ENCODE measurements at regions not wholly inside any gene's neighbourhood (a gene's known extent, or its start where the extent isn't known, plus 50 kb on each side); places are given as distances from the start of the nearest gene placed in this dataset.
A peak's percentile ranks its signal among the peaks of the same experiment; 100 is the strongest.

GRCh38 chr14:34070917-34071407, 120.1 kb upstream of the EGLN3 start:
- DNase-seq (ENCODE audit: low read depth, low spot score) = no peak
- no peak for TF ChIP-seq CTCF (IDR thresholded peaks at IDR 0.05; ENCODE audit: low read depth, low read length)
- H3K4me3 ChIP-seq (ENCODE audit: low read depth, low read length) = no peak overlapping the region
- in situ Hi-C loops (cut with HindIII; ENCODE audit: low sequenced_read_pairs) = no loop called here

GRCh38 chr14:34069854-34070582, 119.1 kb upstream of the EGLN3 start:
- TF ChIP-seq CTCF (IDR thresholded peaks at IDR 0.05; ENCODE audit: low read depth, low read length) = no peak
- in situ Hi-C loops (cut with HindIII; ENCODE audit: low sequenced_read_pairs) = no loop called here
- H3K4me3 ChIP-seq (ENCODE audit: low read depth, low read length) = no peak overlapping the region
- peak; percentile 48 for DNase-seq (ENCODE audit: low read depth, low spot score)

DNA sequence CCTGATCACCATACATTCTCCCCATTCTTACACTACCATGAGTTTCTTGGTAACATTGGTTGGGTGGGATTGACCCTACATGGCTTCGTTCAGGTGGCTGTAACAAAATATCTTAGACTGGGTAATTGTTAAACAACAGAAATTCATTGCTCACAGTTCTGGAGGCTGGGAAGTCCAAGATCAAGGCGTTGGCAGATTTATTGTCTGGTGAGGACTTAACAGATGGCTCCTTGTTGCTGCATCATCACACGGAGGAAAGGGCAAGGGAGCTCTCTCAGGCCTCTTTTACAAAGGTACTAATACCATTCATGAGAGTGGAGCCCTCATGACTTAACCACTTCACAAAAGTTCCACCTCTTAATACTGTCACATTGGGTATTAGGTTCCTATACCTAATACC, 116.7 kb upstream of the EGLN3 start:
- no peak for DNase-seq (ENCODE audit: low read depth, low spot score)
- TF ChIP-seq CTCF (IDR thresholded peaks at IDR 0.05; ENCODE audit: low read depth, low read length) = no peak
- in situ Hi-C loops (cut with HindIII; ENCODE audit: low sequenced_read_pairs) = no loop called here
- no peak overlapping the region for H3K4me3 ChIP-seq (ENCODE audit: low read depth, low read length)

GRCh38 chr14:34065690-34066391, 115.0 kb upstream of the EGLN3 start:
- DNase-seq (ENCODE audit: low read depth, low spot score) = no peak
- no peak overlapping the region for H3K4me3 ChIP-seq (ENCODE audit: low read depth, low read length)
- no peak for TF ChIP-seq CTCF (IDR thresholded peaks at IDR 0.05; ENCODE audit: low read depth, low read length)
- in situ Hi-C loops (cut with HindIII; ENCODE audit: low sequenced_read_pairs) = no loop called here

DNA sequence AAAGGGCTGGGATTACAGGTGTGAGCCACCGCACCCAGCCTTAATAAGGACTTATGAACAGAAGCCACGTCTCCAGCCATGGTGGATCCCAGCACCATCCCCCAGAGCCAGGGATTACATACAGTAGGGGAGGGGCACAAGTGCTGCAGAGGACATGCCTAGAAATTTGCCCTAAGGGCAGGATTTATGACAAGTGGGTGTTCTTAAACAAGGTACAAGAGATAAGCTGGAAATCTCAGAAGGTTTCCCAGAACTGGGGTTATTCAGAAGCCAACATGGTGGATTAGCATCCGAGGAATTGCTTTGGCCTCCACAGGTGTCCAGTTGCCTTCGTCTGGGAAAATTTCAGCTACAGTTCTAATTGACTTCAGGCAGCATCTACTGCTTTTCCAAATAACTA, 114.4 kb upstream of the EGLN3 start:
- no peak for TF ChIP-seq CTCF (IDR thresholded peaks at IDR 0.05; ENCODE audit: low read depth, low read length)
- DNase-seq (ENCODE audit: low read depth, low spot score) = no peak
- H3K4me3 ChIP-seq (ENCODE audit: low read depth, low read length) = no peak overlapping the region
- in situ Hi-C loops (cut with HindIII; ENCODE audit: low sequenced_read_pairs) = no loop called here

- peak; percentile 8 for TF ChIP-seq CTCF (IDR thresholded peaks at IDR 0.05; ENCODE audit: low read depth, low read length)
- H3K4me3 ChIP-seq (ENCODE audit: low read depth, low read length) = no peak overlapping the region
- peak; percentile 64 for DNase-seq (ENCODE audit: low read depth, low spot score)
- in situ Hi-C loops (cut with HindIII; ENCODE audit: low sequenced_read_pairs) = no loop called here
These were observed 113.5 kb upstream of the EGLN3 start for GRCh38 chr14:34064349-34064748.
